ENCODE measurements at regions not wholly inside any gene's neighbourhood (a gene's known extent, or its start where the extent isn't known, plus 50 kb on each side); places are given as distances from the start of the nearest gene placed in this dataset.
"Not testable (repeated sequence)": the region's sequence is repeated elsewhere in the genome, so short reads cannot be mapped to it uniquely, and the experiment has no call there.

DNA sequence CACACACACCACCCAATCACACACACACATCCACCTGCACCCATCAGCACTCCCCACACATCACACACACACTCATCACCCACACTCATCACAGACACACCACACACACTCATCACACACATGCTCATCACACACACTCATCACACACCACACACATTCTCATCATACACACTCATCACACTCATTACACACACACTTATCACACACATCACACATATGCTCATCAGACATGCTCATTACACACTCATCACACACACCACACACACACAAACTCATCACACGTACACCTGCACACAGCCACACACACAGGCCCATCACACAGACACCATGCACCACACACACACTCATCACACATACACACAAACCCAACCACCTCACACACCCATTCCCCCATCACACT lies 107.5 kb upstream of the C14orf180 start:
- DNase-seq: no peak

DNA sequence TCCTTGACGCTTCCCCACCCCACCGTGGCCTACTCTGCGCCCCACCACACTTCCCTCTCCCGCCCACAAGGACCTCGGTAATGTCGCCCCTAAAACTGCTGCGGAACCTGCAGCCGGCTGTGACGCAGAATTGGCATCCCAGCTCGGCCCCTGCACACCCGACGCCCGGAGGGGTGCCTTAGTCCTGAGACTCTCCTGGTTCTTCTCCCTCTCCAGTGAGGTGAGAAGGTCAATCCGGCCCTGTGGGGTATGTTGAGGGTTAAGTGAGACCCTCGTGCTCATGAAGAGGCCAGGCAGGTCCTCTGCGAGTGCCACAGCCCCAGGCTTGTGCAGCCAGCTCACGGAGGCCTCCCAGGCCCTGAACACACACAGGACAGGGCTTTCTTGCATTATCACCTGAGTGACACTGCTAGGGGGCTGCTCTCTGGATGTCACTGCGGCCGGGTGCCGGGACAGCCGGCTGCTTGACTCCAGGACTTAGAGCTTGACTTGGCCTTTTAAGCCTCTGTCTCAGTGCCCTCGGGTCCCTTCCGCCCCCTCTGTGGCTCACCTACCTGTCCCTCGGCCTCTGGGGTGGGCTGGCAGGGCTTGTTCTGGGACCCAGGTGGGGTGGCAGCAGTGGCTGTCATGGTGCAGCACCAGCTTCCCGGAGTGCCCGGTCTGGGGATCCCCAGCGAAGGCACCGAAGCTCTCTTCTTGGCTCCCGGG lies 106.9 kb upstream of the C14orf180 start:
- DNase-seq: no peak

DNA sequence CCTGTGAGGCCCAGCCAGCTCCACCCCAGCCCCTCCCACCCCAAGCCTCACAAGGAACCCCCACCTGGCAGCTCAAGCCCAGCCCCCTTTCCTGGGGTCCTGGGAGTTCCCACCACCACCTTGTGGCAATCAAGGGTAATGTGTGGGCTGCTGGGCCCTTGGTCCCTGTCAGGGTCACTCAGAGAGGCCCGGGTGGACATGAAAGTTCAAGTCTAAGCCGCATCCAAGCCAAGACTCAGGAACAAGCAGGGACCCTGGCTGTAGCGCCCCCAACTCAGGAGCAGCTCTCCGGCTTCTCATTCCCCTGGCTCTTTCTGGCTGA lies 106.4 kb upstream of the C14orf180 start:
- no peak for DNase-seq

DNA sequence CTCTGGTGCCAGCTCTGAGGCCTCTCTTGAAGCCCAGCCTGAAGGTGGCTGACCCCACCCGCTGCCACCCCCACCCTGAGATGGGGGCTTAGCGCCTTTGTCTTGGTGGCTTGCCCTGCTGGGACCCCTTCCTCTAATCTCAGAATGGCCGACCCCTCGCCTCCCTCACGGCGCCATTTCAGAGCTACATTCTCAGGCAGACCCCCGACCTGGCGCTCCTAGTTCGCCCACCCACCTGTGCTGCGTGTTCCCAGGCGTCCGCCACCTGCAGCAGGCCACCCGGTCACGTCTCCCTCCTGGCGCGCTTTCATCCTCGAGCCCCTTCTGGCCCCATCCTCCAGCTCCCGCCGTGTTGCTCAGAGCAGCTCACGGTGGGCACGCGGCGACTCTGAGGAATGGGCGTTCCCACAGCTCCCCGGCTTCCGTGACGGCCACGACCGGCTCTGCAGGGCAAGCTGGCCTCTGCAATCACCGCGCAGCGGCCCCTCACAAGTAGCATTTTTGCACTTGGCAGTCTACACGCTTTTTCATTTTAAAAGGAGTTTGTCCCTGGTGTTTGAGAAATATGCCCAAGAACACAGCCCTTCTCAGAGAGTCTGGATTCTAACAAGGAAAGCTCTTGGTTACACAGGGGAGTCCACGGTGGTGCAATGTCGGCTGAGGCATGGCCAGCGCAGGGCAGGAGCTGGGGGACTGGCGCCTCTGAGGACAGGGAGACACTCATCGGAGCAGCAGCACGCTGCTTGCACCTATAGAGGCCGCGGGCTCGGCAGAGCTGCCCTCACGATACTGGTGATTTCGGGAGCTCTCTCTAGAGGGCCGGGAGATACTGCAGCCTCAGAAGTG lies 105.7 kb upstream of the C14orf180 start:
- DNase-seq: no peak

DNA sequence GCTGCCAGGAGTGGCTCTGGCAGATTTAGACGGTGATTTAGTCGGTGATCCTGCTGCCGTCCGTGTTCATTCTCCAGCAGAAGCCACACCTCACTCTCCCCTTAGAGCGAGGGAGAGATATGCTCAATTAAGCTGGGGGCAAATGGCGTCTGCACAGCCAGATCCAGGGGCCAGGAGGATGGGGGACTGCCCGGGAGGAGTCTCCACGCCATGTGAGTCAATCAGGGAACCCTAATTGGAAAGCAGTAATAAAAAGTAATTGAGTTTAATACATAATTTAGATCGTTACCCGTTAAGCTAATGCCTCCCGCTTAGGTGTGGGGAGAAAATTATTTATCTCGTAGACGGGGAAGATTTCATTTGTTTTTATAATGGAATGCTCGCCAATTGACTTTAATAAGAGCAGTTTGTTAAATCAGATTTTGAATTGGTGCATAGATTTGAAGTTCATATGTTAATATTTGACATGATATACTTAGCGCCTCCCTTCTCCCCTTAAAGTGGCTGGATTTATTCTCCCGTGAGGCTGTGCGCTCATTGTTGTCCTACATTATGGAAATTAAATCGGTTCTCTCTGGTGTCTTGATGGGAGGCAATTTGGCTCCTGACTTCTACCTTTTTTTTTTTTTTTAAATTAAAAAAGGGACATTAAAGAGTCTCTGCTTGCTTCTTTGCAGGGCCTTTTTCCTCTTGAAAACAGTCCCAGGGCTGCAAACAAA lies 104.9 kb upstream of the C14orf180 start:
- no peak for DNase-seq

DNA sequence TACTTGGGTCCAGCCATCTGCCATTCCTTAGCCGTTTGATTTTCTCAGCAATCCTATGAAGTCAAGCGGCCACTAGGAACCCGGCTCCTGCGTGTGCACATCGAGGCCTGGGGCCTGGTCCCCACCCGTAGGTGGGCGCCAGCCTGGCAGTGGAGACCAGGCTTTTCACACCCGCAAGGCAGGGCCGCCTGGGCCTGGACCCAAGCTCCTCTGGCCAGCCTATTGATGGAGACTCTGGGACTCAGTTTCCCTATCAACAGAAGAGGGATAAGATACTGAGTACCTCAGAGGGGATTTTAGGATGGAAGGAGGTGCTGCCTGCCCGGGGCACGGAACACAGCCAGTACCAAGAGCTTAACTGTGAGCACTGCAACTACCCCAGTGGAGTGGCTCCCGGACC lies 104.3 kb upstream of the C14orf180 start:
- DNase-seq: no peak

DNA sequence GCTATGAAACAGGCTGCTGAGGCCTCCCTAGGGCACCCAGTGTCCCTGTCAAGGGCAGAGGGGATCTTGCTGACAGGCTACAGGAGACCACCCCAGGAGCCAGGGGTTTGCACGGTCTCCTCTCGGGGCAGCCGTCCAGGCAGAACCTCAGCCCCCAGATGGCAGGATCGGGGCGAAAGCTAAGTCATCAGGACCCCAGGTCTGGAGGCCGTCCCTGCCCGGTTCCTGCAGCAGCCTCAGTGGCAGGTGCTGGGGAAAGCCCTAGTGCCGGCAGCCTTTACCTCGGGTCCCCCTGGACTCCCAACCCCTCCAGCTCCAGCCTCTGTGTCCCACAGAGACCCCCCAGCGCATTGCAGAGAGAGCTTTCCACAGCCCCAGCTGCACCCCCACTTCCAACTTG lies 103.8 kb upstream of the C14orf180 start:
- DNase-seq: no peak

DNA sequence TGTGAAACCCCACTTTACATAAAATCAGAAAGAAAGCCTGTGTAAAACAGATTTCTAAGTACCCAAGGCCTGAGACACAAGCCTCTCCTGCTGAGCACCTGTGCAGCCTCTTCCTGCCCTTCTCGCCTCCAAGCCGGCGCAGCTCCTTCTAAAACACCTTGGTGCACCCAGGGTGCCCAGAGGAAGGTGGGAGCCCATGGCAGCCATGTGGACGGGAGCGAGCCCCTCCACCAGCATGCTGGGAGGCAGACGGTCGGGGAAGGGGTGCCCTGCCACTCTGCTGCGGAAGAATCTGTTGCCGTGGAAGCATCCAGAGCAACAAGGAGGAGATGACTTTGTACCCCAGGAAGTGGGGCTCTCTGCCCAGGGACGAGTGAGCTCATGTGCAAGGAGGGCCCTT lies 103.1 kb upstream of the C14orf180 start:
- no peak for DNase-seq

DNA sequence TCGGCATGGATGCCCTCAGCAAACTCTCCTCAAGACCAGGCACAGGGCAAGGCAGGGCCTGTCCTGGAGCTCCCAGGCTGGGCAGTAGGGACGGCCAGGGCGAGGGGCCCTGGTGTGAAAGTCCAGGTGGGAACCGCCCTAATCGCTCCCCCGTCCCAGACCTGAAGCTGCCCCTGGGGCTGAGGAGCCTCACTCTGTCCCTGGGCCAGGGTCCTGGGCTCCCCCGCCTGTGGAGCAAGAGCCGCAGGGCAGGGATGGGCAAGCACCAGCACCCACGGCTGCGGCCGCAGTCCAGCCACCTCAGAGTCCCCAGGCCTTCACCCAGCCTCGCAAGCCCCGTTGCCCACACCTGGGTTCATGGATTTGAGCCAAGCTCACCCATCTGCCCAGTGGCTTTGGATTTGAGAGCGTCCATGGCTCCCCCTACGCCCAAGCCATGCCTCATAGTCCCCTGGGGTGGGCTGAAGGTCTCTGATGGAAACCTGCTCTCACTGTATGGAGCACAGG lies 102.4 kb upstream of the C14orf180 start:
- no peak for DNase-seq

DNA sequence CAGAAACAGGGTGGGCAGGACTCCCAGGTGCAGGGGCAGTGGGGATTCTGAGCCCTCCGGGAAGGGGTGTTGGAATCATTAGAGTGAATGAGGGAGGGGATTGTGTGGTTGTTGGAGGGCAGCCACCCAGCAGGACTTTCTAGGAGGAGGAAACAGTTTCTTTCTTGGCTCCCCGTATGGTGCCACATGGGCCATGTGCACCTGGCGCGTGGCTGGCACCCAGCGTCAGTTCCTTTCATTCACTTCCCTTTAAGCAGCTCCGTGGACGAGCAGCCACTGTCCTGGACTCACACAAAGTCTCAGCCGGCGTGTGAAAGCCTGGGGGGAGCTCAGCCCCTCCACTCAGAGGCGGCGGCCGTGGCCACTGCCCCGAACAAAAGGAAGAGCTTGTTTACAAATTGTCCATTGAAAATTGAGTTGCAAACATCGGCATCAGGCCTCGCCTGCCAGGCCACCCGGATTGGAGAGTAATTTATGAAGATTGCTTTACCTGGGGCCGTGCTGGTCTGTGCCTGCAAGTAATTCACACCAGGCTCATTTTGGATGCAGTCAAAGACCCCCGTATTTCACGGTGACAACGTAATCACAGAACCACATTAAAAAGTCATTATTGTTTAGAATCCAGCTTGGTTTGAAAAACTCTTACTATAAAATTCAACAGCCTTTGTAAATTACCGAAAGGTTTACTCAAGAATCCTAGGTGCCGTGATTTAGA lies 101.7 kb upstream of the C14orf180 start:
- no peak for DNase-seq

DNA sequence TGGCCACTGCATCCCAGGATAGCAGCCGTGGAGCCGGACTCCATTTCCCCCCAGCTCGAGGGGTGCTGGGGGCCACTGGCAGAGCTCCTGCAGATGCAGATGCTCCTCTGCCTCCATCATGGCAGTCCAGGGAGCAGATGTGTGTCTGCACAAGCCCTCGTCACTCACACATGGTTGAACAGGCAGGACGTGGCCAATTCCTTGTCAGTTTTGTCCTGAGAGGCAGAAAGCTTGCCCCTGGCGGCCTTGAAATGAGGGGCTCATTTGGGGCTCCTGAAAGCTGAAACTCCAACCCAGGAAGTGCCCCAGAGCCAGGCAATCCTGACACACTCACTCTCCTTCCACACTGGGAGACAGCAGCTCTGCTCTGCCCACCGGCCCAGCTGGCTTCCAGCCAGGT lies 100.9 kb upstream of the C14orf180 start:
- no peak for DNase-seq

DNA sequence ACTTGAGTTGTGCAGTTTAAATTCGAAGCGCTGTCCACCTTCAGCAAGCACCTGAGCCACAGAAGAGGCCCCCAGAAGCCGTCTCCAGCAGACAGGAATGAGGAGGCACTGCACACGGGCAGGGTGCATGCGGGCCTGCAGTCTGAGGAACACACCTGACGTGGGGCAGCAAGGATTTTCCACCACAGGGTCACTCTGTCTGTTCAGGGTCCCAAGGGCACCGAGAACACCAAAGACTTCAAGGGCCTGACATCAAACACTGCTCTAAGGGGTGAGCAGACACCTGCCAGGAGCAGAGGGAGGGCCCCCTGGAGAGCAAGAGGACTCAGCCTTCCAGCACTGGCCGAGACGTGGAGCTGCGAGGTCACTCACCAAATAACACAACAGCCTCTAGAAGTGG lies 99.7 kb upstream of the C14orf180 start:
- DNase-seq: no peak

DNA sequence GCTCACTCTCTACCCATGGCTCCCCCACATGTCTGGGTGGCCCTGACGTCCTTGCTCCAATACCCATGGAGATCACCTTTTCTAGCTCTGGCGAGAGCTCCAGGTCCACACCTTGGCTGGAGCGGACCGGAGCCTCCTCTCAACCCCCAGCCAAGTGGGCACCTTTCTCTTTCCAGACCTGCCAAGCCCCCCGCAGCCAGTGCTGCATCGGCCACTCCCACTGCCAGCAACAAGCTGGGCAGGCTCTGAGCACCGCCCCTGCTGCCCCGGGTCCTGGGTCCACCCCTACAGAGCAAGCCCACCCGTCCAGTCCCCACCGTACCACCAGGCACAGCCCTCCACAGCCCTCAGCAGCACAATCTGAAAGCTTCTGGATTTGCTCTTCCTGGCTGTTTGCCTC lies 98.2 kb upstream of the C14orf180 start:
- DNase-seq: no peak

DNA sequence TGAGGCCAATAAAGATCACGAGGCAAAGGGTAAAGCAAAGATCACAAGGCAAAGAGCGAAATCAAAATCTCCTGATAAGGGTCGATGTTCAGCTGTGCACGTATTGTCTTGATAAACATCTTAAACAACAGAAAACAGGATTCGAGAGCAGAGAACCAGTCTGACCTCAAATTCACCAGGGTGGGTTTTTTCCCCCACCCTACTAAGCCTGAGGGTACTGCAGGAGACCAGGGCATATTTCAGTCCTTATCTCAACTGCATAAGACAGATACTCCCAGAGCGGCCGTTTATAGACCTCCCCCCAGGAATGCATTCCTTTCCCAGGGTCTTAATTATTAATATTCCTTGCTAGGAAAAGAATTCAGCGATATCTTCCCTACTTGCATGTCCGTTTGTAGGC lies 97.5 kb upstream of the C14orf180 start:
- DNase-seq: not testable (repeated sequence)

DNA sequence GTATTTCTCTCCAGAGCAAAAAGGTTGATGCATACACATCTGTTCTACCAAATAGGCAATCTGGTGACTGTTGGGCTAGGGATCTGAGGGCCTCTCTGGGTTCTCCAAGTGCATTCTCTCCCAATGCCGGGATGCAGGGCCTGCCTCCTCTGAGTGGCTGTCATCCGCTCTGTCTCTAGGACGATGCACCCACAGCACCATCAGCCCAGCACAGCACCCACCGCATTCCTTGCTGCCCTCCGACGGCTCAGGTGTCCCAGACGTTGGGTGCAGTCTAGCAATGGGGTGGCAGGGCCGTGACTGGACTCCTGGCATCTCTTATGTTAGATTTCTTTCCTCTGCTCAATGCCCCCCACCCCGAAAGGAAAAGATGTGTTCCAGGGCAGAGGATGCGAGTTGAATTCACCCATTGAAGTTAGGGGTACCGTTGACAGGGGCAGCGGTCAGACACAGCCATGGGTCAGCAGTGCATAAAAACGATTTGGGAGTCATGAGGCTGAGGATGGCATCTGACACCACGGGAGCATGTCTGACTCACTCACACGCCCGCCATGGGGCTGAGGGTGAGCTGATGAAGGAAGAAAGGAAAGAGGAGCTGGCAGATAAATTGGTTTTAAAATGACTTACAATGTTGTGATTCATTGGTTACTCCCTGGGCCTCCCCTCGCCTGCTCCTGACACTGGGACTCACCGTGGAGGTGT lies 93.2 kb upstream of the C14orf180 start:
- no peak for DNase-seq

DNA sequence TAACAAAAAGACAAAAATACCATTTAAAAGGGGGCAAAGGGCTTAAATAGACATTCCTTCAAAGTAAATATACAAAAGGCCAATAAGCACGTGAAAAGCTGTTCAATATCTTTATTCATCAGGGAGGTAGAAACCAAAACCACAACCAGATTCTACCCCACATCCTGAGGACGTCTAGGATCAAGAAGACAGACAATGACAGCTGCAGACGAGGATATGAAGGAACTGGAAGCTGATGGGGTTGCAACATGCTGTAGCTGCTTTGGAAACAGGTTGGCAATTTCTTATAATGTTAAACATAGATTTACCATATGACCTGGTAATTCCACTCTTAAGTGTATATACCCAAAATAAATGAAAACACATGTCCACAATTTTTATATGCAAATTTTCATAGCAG lies 85.1 kb upstream of the C14orf180 start:
- DNase-seq: no peak

DNA sequence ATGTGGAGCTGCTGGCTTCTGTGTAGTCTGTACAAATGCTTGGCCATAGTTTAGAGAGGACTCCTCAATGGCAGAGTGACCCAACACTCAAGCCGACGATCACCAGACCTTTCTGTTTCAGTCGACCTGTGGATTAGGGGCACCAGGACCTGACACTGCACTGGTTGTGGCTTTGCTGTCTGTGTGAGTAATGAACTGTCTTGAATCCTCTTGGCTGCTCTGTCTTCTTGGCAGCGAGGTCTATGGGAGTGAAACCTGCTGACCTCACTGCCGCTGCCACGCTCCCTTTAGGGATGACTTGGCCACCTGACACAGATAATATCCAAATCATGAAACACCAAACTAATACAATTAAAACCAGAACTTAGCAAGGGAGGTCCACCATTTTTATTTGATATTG lies 83.5 kb upstream of the C14orf180 start:
- no peak for DNase-seq

DNA sequence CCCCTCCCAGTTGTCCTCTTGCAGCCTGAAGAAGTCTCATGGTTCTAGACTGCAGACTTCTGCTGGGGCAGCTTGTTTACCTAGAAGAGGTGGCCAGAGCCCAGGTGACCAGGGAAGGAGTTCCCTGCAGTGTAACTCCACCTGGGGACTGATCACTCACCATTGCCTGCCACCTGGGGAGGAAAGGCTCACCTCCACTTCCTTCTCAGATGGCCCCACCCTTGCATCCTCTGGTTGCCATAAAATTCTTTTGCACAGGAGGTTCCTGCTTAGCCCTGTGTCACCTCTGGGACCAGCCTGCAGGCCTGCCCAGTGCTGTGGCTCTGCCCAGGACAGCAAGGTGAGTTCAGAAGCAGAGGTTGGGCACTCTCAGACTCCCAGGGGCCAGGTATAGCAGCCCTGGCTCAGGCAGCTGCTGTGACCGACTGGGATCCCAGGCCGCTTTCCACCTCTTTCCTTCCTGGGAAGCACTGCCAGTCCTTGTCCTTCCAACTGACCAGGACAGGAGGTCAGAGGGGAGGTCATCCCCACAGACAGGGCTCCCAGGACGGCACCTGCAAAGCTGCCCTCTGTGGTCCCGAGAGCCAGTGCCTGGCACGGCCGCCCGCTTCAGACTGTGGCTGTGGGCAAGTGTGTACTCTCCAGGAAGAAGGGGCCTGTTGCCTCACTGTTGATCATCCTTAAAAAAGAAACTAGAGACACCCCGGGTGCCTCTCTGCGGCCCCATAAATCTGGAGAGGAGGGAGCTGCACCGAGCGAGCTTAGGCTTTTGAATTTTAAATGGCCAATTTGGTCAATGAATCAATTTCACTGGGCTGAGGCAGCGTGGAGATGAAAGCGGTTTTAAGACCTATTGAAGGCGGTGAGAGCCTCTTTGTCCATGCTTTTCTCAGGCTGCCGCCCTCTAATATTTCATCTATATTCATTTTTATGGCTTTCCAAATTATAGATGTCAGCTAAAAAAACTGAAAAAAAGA lies 79.5 kb upstream of the C14orf180 start:
- no peak for DNase-seq

DNA sequence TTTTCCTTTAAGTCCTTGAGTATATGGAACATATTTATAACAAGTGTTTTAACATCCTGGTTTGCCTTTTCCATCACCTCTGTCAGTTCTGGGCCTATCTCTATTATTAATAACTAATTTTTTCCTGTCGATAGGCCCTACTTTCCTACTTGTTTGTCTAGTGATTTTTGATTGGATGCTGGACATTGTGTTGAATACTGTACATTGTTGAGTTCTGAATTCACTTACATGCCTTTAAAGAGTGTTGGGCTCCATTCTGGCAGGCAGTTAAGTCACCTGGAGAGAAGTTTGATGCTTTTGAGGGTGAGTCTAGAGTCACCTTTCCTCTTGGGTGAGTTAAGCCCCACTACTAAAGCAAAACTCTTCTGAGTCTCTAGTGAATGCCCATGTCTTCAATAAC lies 77.5 kb upstream of the C14orf180 start:
- no peak for DNase-seq

DNA sequence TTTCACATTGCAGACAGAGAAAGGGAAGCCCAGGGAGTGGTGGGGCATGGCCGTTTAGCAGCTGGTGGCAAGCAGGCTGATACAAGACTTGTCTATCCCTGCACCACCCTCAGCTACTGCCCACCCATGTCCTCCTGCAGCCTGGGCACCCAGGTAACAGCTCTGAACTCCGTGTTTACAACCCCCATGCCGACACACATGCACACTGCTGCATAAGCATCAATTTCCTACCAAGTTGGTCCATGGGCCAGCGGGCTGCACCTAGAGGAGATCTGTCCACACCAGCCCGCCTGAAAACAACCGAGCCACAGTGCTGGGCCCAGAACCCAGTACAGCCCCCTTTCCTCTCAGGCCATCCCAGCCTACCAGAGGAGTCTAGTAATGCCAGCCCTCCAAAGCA lies 75.9 kb upstream of the C14orf180 start:
- no peak for DNase-seq

DNA sequence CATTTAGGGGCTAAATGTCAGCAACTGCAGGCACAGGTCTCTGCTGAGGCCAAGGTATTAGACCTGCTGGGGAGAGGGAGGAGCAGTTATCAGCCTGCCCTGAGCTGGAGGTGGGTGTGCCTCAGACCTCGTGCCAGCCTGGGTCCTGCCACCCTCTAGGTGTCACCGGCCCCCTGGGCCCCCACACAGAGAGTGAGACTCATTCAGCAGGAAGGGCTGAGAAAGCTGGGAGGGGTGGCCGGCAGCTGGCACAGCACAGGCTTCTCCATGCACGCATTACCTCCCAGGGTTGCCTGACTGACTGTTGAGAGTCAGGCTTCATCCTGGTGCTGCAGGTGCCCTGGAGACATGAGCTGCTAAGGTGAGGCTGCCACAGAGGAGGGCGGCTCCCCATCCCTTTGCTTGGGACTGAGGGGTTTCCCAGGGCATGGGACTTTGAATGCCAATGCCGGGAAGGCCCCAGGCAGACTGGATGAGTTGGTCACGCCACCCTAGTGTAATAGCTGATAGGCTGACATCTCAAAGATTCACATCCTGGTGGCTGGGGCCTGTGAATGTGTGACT lies 75.3 kb upstream of the C14orf180 start:
- DNase-seq: no peak
